ENCODE measurements at regions not wholly inside any gene's neighbourhood (a gene's known extent, or its start where the extent isn't known, plus 50 kb on each side); places are given as distances from the start of the nearest gene placed in this dataset.

DNA sequence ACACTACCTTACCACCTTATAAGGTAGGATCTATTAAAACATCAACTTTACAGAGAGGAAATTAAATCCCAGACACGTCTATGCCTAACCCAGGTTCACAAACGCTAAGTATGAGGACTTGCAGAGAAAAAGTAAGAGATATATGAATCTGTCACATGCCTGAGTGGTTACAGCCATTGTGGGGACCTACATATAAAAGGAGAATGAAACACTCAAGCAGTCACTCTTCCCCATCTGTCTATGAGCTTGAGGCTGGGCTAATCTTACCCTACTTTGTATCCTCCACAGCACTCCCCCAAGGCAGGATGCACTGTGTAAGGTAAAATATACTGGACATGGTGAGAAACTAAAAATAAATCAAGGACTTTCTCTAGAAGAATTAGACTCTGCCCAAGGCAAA is 339.9 kb downstream of the HNRNPD start:
- Histone ChIP-seq H3K36me3 (ENCODE audit: low read depth, missing control alignments) (no peaks in the 10 kb centered on the region), H3K27ac (no peak overlapping the region), H3K4me1 (no peaks in the 10 kb centered on the region), H3K9me3 (no peaks in the 10 kb centered on the region), H3K27me3 (no peaks in the 10 kb centered on the region), H3K4me3 (no peak overlapping the region)
- TF ChIP-seq, protein P1, sequence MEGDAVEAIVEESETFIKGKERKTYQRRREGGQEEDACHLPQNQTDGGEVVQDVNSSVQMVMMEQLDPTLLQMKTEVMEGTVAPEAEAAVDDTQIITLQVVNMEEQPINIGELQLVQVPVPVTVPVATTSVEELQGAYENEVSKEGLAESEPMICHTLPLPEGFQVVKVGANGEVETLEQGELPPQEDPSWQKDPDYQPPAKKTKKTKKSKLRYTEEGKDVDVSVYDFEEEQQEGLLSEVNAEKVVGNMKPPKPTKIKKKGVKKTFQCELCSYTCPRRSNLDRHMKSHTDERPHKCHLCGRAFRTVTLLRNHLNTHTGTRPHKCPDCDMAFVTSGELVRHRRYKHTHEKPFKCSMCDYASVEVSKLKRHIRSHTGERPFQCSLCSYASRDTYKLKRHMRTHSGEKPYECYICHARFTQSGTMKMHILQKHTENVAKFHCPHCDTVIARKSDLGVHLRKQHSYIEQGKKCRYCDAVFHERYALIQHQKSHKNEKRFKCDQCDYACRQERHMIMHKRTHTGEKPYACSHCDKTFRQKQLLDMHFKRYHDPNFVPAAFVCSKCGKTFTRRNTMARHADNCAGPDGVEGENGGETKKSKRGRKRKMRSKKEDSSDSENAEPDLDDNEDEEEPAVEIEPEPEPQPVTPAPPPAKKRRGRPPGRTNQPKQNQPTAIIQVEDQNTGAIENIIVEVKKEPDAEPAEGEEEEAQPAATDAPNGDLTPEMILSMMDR (IDR thresholded peaks at IDR 0.05) = no peak
- no peak for TF ChIP-seq POLR2A (IDR thresholded peaks at IDR 0.05)
- WGBS, 2 donors = 80 to 86% methylated on average over 2 of the region's 2 CpGs
- no peak for DNase-seq
- intact Hi-C loops (cut with DNase I; ENCODE audit: low total_unique reads) = no loop called here

DNA sequence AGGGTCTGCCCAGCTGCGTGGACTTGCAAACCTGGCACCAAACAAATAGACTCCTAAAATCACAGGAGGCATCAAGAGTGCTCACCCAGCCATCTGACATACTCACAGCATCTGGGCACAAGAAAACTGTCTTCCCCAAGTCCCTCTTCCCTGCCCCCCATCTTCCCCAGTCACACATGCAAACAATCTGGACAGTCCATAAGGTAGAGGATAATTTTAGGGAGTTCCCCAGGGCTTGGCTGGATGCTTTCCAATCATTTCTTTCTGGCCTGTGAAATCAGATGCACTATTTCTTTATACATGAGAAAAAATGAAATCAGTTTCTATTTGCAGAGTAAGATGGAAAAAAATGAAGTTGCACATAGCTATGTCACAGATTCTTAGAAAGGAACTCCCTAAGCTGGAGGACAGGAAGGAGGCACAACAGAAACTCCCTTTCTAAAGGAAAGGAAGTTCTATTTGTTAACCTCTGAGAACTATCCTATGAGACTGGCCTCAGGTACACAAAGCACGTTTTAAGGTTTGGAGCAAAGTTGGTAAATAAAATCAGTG is 342.3 kb downstream of the HNRNPD start:
- H3K4me3 ChIP-seq = no peak overlapping the region
- intact Hi-C loops (cut with DNase I; ENCODE audit: low total_unique reads) = no loop called here
- no peak overlapping the region for H3K27ac ChIP-seq
- no peaks in the 10 kb centered on the region for H3K9me3 ChIP-seq
- no peaks in the 10 kb centered on the region for H3K27me3 ChIP-seq
- no peak for TF ChIP-seq POLR2A (IDR thresholded peaks at IDR 0.05)
- TF ChIP-seq, protein P1 (IDR thresholded peaks at IDR 0.05) = no peak
- H3K4me1 ChIP-seq = no peaks in the 10 kb centered on the region
- 68 to 88% methylated on average over 2 of the region's 2 CpGs for WGBS, 2 donors
- no peak for DNase-seq
- no peaks in the 10 kb centered on the region for H3K36me3 ChIP-seq (ENCODE audit: low read depth, missing control alignments)

DNA sequence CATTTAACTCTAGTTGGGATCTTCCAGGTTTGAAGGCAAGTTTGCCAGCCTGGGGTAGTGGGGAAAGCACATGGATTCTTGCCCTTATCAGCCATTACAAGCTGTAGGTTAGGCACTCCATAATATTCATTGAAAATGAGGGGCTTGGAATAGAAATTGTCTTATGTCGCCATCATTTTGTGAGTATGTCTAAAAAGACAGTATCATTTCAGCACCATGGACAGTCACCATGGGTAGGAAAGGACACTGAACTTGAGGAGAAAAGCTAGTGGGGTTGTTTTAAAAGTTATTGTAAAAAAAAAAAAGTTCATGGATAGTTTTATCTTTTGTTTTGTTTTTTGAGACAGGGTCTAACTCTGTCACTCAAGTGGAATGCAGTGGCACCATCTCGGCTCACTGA is 356.1 kb downstream of the HNRNPD start:
- H3K4me1 ChIP-seq = no peaks in the 10 kb centered on the region
- 57 to 69% methylated on average over 2 of the region's 2 CpGs for WGBS, 2 donors
- H3K27ac ChIP-seq = no peak overlapping the region
- DNase-seq = no peak
- no peaks in the 10 kb centered on the region for H3K9me3 ChIP-seq
- TF ChIP-seq POLR2A (IDR thresholded peaks at IDR 0.05) = no peak
- TF ChIP-seq, protein P1 (IDR thresholded peaks at IDR 0.05) = no peak
- intact Hi-C loops (cut with DNase I; ENCODE audit: low total_unique reads) = no loop called here
- H3K27me3 ChIP-seq = no peaks in the 10 kb centered on the region
- no peaks in the 10 kb centered on the region for H3K36me3 ChIP-seq (ENCODE audit: low read depth, missing control alignments)
- H3K4me3 ChIP-seq = no peak overlapping the region

DNA sequence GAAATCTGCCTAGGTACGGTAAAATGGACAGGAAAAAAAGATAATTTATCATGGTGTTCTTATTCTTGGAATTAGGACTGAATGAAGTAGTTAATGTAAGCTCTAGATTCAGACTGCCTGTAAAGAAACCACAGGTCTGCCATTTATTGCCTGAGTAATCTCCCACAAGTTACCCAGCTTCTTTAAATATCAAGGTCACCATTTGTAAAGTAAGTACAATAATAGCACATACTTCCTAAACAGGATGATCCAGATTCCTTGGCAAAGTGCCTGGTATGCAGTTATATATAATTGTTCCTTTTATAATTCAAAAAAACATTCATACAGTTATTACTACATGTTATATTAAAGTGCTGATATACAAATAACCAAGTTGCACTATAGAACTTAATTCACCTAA is 368.6 kb downstream of the HNRNPD start:
- 40 to 60% methylated on average over 1 of the region's 1 CpG for WGBS, 2 donors
- Histone ChIP-seq H3K36me3 (ENCODE audit: low read depth, missing control alignments) (no peaks in the 10 kb centered on the region), H3K27me3 (no peaks in the 10 kb centered on the region), H3K4me1 (no peaks in the 10 kb centered on the region), H3K9me3 (no peaks in the 10 kb centered on the region), H3K4me3 (no peak overlapping the region), H3K27ac (no peak overlapping the region)
- intact Hi-C loops (cut with DNase I; ENCODE audit: low total_unique reads) = no loop called here
- DNase-seq = no peak
- no peak for TF ChIP-seq POLR2A (IDR thresholded peaks at IDR 0.05)
- TF ChIP-seq, protein P1 (IDR thresholded peaks at IDR 0.05) = no peak

DNA sequence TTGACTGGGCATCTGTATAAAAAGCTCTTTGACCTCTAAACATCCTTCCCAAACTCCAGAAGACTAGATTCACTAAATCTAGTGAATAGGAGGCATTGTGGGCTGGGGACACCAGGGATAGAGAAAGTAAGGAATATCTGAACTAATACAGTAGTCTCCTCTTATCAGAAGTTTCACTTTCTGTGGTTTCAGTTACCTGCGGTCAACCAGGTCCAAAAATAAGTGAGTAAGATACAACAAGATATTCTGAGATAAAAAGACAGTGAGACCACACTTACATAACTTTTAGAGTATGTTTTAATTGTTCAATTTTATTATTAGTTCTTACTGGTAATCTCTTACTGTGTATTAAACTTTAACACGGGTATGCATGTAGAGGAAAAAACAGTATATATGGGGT is 376.5 kb downstream of the HNRNPD start:
- intact Hi-C loops (cut with DNase I; ENCODE audit: low total_unique reads) = no loop called here
- TF ChIP-seq, protein P1 (IDR thresholded peaks at IDR 0.05) = no peak
- TF ChIP-seq POLR2A (IDR thresholded peaks at IDR 0.05) = no peak
- Histone ChIP-seq H3K4me3 (no peak overlapping the region), H3K9me3 (no peaks in the 10 kb centered on the region), H3K27me3 (no peaks in the 10 kb centered on the region), H3K27ac (no peak overlapping the region), H3K4me1 (no peaks in the 10 kb centered on the region), H3K36me3 (ENCODE audit: low read depth, missing control alignments) (no peaks in the 10 kb centered on the region)
- 86 to 92% methylated on average over 2 of the region's 2 CpGs for WGBS, 2 donors
- no peak for DNase-seq
